Tibial nerve (tissue), 4 donors: ENCODE measurements at regions not wholly inside any gene's neighbourhood (a gene's known extent, or its start where the extent isn't known, plus 50 kb on each side); places are given as distances from the start of the nearest gene placed in this dataset.

Source experiments
- DNase-seq, 2 donors: peaks; one replicate each; pipeline ENCODE4 v3.0.0-alpha.2; 2019; ENCODE audit warnings: low spot score in 2 of 2
- H3K27ac ChIP-seq, 4 donors: fragments of 200-600 bp; sonication (generic) in 3 of 4; one replicate each; pipeline ENCODE4 v1.5.1; 2017 to 2019; ENCODE audit warnings: mild to moderate bottlenecking in 1 of 4
- H3K27me3 ChIP-seq, 2 donors: fragments of 200-600 bp; sonication (generic) in 1 of 2; one replicate each; pipeline versions ENCODE4 v1.5.1 to v1.6.0; 2017 to 2019
- H3K36me3 ChIP-seq, 3 donors: fragments of 200-600 bp; sonication (generic); one replicate each; pipeline ENCODE4 v1.5.1; 2018 to 2019
- H3K4me1 ChIP-seq, 4 donors: fragments of 200-600 bp; sonication (generic) in 3 of 4; one replicate each; pipeline ENCODE4 v1.5.1; 2017 to 2019
- H3K4me3 ChIP-seq, 4 donors: fragments of 200-600 bp; sonication (generic) in 3 of 4; one replicate each; pipeline ENCODE4 v1.5.1; 2017 to 2019; ENCODE audit warnings: mild to moderate bottlenecking in 1 of 4, moderate library complexity in 1 of 4
- H3K9me3 ChIP-seq, 4 donors: fragments of 200-600 bp; sonication (generic) in 3 of 4; one replicate each; pipeline ENCODE4 v1.5.1; 2017 to 2019
- CTCF ChIP-seq, 5 experiments: fragments of 200-600 bp in 3 of 5; fragments of 450-650 bp in 2 of 5; sonication (generic) in 3 of 5; IDR thresholded peaks; one replicate each; pipeline ENCODE4 v1.5.1; 2016 to 2019; ENCODE audit warnings: antibody characterized with exemption in 5 of 5, mild to moderate bottlenecking in 3 of 5, moderate library complexity in 2 of 5
- EP300 ChIP-seq, 2 donors: sonication (generic); formaldehyde crosslinking; IDR thresholded peaks; one replicate each; pipeline ENCODE4 v1.6.1; 2017; ENCODE audit warnings: antibody characterized with exemption in 2 of 2, mild to moderate bottlenecking in 1 of 2
- POLR2A ChIP-seq, 2 donors: fragments of 450-650 bp; IDR thresholded peaks; one replicate each; pipeline ENCODE4 v1.6.1; 2017; ENCODE audit warnings: antibody characterized with exemption in 2 of 2, mild to moderate bottlenecking in 2 of 2, moderate library complexity in 2 of 2
- WGBS, 2 donors: methylation state at CpG; one replicate each; pipeline ENCODE4 v1.1.5; 2018; 5-methylcytosine and 5-hydroxymethylcytosine counted together

GRCh38 chr13:72170571-72170970 lies 303.6 kb upstream of the DACH1 start:
- Histone ChIP-seq H3K27ac (no peak overlapping the region), H3K4me1 (no peaks in the 10 kb centered on the region), H3K27me3 (no peaks in the 10 kb centered on the region), H3K36me3 (no peaks in the 10 kb centered on the region), H3K9me3 (no peaks in the 10 kb centered on the region), H3K4me3 (no peak overlapping the region)
- WGBS, 2 donors = 92 to 95% methylated on average over 11 of the region's 11 CpGs
- DNase-seq = no peak
- TF ChIP-seq POLR2A (IDR thresholded peaks at IDR 0.05) (no peak), EP300 (IDR thresholded peaks at IDR 0.05) (no peak), CTCF (IDR thresholded peaks at IDR 0.05) (no peak)

DNA sequence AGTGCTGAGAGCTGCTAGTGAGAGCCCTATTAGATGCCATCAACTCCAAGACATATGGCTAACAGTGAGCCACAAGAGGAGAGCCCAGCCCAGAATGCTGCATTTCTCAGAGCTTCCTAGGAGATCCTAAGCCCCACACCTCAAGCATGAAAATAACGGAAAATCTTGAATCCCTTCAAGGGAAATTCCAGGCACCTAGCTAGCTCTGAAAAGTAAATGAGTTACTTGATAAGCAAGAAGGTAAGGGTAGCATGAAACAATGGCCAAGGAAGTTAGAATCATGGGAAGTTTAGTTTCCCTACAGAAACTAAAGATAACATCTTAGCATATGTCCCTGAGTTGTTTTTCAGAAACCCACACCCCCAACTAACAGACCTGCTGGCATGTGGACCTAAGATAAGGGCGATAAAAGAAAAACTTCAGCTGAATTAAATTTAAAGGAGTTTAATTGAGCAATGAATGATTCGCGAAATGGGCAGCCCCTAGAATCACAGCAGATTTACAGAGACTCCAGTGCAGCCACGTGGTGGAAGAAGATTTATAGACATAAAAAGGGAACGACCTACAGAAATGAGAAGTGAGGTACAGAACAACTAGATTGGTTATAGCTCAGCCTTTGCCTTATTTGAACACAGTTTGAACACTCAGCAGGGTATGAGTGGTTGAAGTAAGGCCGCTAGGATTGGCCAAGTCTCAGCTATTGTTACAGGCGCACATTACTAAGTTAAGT lies 301.3 kb upstream of the DACH1 start:
- Histone ChIP-seq H3K27ac (no peak overlapping the region), H3K4me1 (no peaks in the 10 kb centered on the region), H3K27me3 (no peaks in the 10 kb centered on the region), H3K36me3 (no peaks in the 10 kb centered on the region), H3K9me3 (no peaks in the 10 kb centered on the region), H3K4me3 (no peak overlapping the region)
- no peak for TF ChIP-seq EP300 (IDR thresholded peaks at IDR 0.05)
- TF ChIP-seq CTCF (IDR thresholded peaks at IDR 0.05) = no peak
- TF ChIP-seq POLR2A (IDR thresholded peaks at IDR 0.05) = no peak
- no peak for DNase-seq
- 84 to 85% methylated on average over 8 of the region's 8 CpGs for WGBS, 2 donors

- Histone ChIP-seq H3K36me3 (no peaks in the 10 kb centered on the region), H3K27ac (no peak overlapping the region), H3K27me3 (no peaks in the 10 kb centered on the region), H3K4me3 (no peak overlapping the region), H3K4me1 (no peaks in the 10 kb centered on the region), H3K9me3 (no peaks in the 10 kb centered on the region)
- DNase-seq = no peak
- no peak for TF ChIP-seq CTCF (IDR thresholded peaks at IDR 0.05)
- no peak for TF ChIP-seq POLR2A (IDR thresholded peaks at IDR 0.05)
- no peak for TF ChIP-seq EP300 (IDR thresholded peaks at IDR 0.05)
- WGBS, 2 donors = 59 to 71% methylated on average over 2 of the region's 2 CpGs
These were observed 299.2 kb upstream of the DACH1 start for GRCh38 chr13:72166102-72166650.

GRCh38 chr13:72165276-72165675 lies 298.3 kb upstream of the DACH1 start:
- DNase-seq = no peak
- Histone ChIP-seq H3K27me3 (no peaks in the 10 kb centered on the region), H3K36me3 (no peaks in the 10 kb centered on the region), H3K27ac (no peak overlapping the region), H3K4me3 (no peak overlapping the region), H3K9me3 (no peaks in the 10 kb centered on the region), H3K4me1 (no peaks in the 10 kb centered on the region)
- 87 to 97% methylated on average over 1 of the region's 1 CpG for WGBS, 2 donors
- no peak for TF ChIP-seq EP300 (IDR thresholded peaks at IDR 0.05)
- TF ChIP-seq CTCF (IDR thresholded peaks at IDR 0.05) = no peak

GRCh38 chr13:72164811-72165210 lies 297.8 kb upstream of the DACH1 start:
- no peaks in the 10 kb centered on the region for H3K4me1 ChIP-seq
- H3K36me3 ChIP-seq = no peaks in the 10 kb centered on the region
- no peaks in the 10 kb centered on the region for H3K9me3 ChIP-seq
- no peaks in the 10 kb centered on the region for H3K27me3 ChIP-seq
- H3K4me3 ChIP-seq = no peak overlapping the region
- TF ChIP-seq EP300 (IDR thresholded peaks at IDR 0.05) (no peak), CTCF (IDR thresholded peaks at IDR 0.05) (no peak), POLR2A (IDR thresholded peaks at IDR 0.05) (no peak)
- H3K27ac ChIP-seq = no peak overlapping the region
- WGBS, 2 donors = 79 to 86% methylated on average over 1 of the region's 1 CpG
- DNase-seq = no peak
